ENCODE measurements at regions not wholly inside any gene's neighbourhood (a gene's known extent, or its start where the extent isn't known, plus 50 kb on each side); places are given as distances from the start of the nearest gene placed in this dataset.

- TF ChIP-seq CTCF (IDR thresholded peaks at IDR 0.05) (no peak), TEAD4 (CRISPR knock-in tag; IDR thresholded peaks at IDR 0.05) (no peak)
These were observed 540.1 kb downstream of the MAFB start for GRCh38 chr20:40148886-40149285.

Data from WTC11 (cell line).